Mesothelial cell of epicardium (in vitro differentiated cells): ENCODE measurements at regions not wholly inside any gene's neighbourhood (a gene's known extent, or its start where the extent isn't known, plus 50 kb on each side); places are given as distances from the start of the nearest gene placed in this dataset.

Experiments
- DNase-seq, 2 experiments: peaks; one replicate each; pipeline ENCODE4 v3.0.0; 2021; ENCODE audit warnings: low spot score in 2 of 2; ENCODE audit not compliant: unreplicated experiment in 2 of 2
- H3K27ac Mint-ChIP-seq: 2 replicates; pipeline ENCODE4 v1.8.0; 2021; ENCODE audit warnings: mixed read lengths
- H3K27me3 Mint-ChIP-seq: 2 replicates; pipeline ENCODE4 v1.8.0; 2021; ENCODE audit warnings: low read depth, mixed read lengths
- H3K36me3 Mint-ChIP-seq: 2 replicates; pipeline ENCODE4 v1.8.0; 2021; ENCODE audit warnings: mixed read lengths
- H3K4me1 Mint-ChIP-seq: 2 replicates; pipeline ENCODE4 v1.8.0; 2021; ENCODE audit warnings: mixed read lengths
- H3K4me3 Mint-ChIP-seq: 2 replicates; pipeline ENCODE4 v1.8.0; 2021; ENCODE audit warnings: mild to moderate bottlenecking, moderate library complexity, mixed read lengths
- H3K9me3 Mint-ChIP-seq: 2 replicates; pipeline ENCODE4 v1.8.0; 2021; ENCODE audit warnings: mixed read lengths
- TF ChIP-seq, protein P1 (sequence below): fragments of 200-600 bp; sonication (generic); IDR thresholded peaks from one replicate; pipeline ENCODE4 v1.5.0; 2021; ENCODE audit warnings: antibody characterized with exemption; ENCODE audit not compliant: unreplicated experiment

DNA sequence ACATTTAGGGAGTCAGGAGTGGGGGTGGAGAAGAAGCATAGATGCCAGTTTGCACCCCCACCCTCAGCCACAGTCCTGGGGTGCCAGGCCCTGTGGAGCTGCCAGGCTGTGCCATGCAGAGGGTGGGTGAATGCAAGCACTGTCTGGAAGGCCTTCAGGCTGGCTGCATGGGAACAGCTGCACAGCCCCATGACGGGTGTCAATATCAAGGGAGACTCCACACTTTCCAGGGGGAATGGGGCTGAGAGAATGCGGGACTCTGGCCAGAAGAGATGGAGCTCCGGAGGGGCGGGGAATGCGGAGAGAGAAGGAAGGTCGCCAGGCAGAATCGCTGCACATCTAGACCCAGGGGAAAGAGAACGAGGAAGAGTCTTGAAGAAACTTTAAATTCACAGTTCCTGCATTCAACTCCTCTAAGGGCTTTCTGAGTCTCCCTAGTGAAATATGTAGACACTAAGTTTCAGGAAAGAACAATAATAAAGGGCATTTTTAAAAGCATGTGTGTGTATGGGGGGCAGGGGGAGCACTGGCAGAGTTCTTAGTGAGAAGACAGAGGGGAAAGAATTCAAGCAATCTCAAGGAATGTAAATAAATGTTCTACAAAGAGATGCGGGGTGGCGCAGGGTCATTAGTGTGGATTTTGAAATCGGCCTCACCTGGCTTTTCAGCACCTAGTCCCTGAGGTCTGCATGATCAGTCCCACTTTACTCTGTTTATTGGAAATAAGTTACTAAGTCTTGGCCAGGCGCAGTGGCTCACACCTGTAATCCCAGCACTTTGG, 59.1 kb downstream of the BOD1 start:
- Mint-ChIP-seq H3K27ac (peak overlapping the region; percentile 78), H3K9me3 (peaks cover 25% of the 10 kb centered on the region), H3K27me3 (peaks cover 27% of the 10 kb centered on the region), H3K36me3 (peaks cover 11% of the 10 kb centered on the region), H3K4me1 (peaks cover 21% of the 10 kb centered on the region), H3K4me3 (no peak overlapping the region)
- DNase-seq: no peak
- TF ChIP-seq, protein P1, sequence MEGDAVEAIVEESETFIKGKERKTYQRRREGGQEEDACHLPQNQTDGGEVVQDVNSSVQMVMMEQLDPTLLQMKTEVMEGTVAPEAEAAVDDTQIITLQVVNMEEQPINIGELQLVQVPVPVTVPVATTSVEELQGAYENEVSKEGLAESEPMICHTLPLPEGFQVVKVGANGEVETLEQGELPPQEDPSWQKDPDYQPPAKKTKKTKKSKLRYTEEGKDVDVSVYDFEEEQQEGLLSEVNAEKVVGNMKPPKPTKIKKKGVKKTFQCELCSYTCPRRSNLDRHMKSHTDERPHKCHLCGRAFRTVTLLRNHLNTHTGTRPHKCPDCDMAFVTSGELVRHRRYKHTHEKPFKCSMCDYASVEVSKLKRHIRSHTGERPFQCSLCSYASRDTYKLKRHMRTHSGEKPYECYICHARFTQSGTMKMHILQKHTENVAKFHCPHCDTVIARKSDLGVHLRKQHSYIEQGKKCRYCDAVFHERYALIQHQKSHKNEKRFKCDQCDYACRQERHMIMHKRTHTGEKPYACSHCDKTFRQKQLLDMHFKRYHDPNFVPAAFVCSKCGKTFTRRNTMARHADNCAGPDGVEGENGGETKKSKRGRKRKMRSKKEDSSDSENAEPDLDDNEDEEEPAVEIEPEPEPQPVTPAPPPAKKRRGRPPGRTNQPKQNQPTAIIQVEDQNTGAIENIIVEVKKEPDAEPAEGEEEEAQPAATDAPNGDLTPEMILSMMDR: no peak

DNA sequence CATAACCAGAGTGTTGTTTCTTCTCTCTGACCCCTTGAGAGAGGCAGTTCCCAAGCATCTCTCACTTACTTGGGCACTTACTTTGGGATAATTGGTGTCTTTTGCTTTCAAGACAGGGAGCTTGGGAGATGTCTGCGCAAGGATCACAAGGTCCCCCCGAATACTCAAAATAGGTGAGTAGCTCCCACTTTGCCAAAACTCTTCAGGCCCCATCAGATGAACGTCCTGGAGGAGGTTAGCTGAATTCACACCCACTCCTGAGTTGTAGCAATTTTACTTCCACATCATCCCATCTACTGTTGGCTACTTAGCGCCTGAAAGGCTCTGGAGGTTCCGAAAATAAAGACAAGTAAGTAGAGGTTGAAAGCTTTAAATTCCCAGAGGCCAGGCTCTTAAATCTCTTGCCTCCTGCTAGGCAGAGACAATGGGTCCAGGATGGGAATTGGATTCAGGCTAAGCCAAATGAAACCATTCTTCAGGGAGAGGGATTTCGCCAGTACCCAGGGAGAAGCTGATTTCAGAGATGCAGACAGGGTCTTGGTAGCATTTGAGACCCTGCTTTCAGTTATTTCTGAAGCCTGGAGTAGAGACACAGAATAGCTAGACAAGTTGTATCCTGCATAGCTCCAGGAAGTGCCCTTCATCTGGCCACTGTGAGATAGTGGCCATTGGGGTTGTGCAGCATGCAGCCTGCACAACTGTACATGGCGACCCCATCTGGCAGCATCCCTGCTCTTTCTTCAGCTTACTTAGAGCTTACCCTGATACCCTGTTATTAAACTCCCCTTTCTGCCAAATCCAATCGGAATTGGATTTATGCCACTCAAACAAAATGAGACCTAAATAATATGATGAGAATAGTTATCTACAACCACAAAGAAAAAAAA, 60.1 kb downstream of the BOD1 start:
- Mint-ChIP-seq H3K27ac (peak overlapping the region; percentile 28), H3K27me3 (peaks cover 32% of the 10 kb centered on the region), H3K4me3 (no peak overlapping the region), H3K36me3 (peaks cover 11% of the 10 kb centered on the region), H3K4me1 (peaks cover 21% of the 10 kb centered on the region), H3K9me3 (peaks cover 20% of the 10 kb centered on the region)
- TF ChIP-seq, protein P1: no peak
- no peak for DNase-seq

DNA sequence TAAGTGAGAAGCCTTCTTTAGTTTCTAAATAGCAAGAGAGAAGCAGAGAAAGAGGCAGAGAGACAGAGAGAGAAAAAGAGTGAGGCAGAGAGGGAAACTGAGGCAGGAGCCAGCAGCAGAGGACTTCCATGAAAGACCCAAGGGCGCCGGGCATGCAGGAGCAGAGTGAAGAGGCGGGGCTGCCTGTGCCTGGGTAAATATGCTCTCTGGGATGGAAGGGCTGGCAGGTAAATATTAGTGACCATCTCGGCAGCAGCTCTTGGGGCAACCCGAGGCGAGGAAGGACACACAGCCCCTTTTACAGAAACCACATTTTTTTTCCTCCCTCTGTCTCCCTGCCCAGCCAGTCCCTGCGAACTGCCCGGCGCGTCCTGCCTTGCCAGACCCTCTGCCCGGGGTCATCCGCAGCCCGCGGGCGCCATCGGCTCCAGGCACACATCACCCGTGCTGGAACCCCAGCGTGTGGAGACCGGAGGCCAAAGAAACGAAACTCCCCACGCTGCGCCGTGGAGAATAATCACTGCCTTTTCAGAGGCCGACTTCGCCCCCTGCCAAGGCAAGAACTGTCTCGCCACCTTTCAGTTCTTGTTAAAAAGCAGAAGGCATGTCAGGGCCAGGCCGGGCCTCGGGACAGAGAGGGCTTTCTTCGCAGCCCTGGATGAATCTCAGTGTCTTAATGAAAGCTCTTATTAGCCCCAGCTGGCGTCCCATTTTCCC, 61.3 kb downstream of the BOD1 start:
- Mint-ChIP-seq H3K27me3 (peaks cover 37% of the 10 kb centered on the region), H3K4me1 (peaks cover 21% of the 10 kb centered on the region), H3K36me3 (peaks cover 1% of the 10 kb centered on the region), H3K4me3 (no peak overlapping the region), H3K9me3 (peaks cover 9% of the 10 kb centered on the region), H3K27ac (no peak overlapping the region)
- no peak for DNase-seq
- TF ChIP-seq, protein P1: no peak

DNA sequence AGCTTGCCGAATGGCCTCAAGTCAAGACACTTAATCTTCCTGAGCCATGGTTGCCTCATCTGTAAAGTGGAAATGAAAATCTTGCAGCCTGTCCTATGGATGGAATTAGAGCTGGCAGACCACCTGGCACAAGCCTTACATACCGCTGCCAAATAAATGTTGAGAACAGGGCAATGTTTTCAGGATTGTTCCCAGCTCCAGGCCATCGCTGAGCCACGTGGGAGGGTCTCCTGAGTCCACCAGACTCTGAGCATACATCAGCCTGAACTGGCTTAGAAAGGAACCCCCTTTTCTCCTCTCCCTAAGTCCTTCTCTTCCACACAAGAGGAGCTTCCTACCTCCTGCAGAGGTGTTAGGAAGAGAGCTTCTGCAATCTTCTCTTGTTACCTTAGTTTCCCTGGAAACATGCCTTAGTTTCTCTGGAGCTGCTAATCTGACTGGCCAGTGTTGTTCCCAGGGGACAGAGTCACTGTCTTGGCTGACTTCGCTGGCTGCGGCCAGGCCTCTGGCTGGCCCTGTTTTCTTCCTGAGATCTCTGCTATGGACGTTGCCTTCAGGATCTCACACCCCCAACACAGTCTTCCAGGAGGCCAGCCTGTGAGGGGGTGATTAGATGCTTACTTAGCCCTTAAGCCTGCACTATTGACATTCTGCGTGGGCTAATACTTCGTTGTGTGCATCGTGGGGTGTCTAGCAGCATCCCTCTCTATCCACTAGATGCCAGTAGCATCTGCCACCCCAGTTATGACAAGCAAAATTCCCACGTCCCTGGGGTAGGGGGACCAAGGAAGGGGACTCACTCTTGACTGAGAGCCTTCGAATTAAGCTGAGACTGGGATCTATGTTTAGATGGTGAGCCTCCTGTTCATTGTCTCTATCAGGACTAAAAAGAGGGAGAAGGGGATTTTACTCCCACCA, 62.2 kb downstream of the BOD1 start:
- H3K27me3 Mint-ChIP-seq: peaks cover 43% of the 10 kb centered on the region
- H3K36me3 Mint-ChIP-seq: no peaks in the 10 kb centered on the region
- no peak overlapping the region for H3K27ac Mint-ChIP-seq
- H3K4me1 Mint-ChIP-seq: peaks cover 21% of the 10 kb centered on the region
- H3K4me3 Mint-ChIP-seq: no peak overlapping the region
- DNase-seq: no peak
- H3K9me3 Mint-ChIP-seq: peaks cover under 1% of the 10 kb centered on the region
- TF ChIP-seq, protein P1: no peak

DNA sequence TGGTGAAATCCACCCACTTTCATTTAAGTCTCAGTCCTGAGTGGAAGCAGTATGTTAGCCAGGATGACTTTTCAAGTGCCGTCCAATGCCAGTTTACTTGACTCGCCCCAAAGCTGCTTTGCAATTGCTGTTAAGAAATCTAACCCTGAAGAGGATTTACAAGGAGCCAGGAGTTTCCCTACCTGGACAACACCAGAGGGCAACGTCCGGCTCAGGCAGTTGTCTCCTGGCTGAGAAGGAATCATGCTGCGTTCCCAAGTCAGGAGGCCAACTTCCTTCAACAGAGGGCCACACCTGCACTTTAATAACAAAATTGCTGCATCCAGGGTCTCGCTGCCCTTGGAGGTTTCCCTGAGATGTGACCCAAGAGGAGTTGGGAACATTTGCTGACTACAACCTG, 65.8 kb downstream of the BOD1 start:
- Mint-ChIP-seq H3K4me3 (no peak overlapping the region), H3K36me3 (no peaks in the 10 kb centered on the region), H3K27me3 (peaks cover 67% of the 10 kb centered on the region), H3K27ac (no peak overlapping the region), H3K9me3 (no peaks in the 10 kb centered on the region), H3K4me1 (peaks cover 2% of the 10 kb centered on the region)
- TF ChIP-seq, protein P1: no peak
- DNase-seq: no peak
